Astrocyte (in vitro differentiated cells and primary cell): ENCODE measurements at regions not wholly inside any gene's neighbourhood (a gene's known extent, or its start where the extent isn't known, plus 50 kb on each side); places are given as distances from the start of the nearest gene placed in this dataset.
"Not testable (repeated sequence)": the region's sequence is repeated elsewhere in the genome, so short reads cannot be mapped to it uniquely, and the experiment has no call there.

Experiments
- DNase-seq: peaks from one replicate; pipeline ENCODE4 v3.0.0-alpha.2; 2010; ENCODE audit warnings: low read depth
- FAIRE-seq: peaks from 2 replicates; lab custom pipeline; 2011; peaks lifted over from hg19 to GRCh38; lab: Jason Lieb, UNC
- H2AFZ ChIP-seq: 2 replicates; pipeline ENCODE4 v1.6.0; 2012; ENCODE audit warnings: low read depth, low read length, inconsistent platforms
- H3K27ac ChIP-seq: 2 replicates; pipeline ENCODE4 v1.5.1; 2011; ENCODE audit warnings: low read depth, low read length, inconsistent platforms
- H3K27me3 ChIP-seq: 2 replicates; pipeline ENCODE4 v1.6.0; 2011; ENCODE audit warnings: low read length, inconsistent platforms; ENCODE audit not compliant: insufficient read depth
- H3K36me3 ChIP-seq: 2 replicates; pipeline ENCODE4 v1.5.1; 2011; ENCODE audit warnings: low read length, inconsistent platforms; ENCODE audit not compliant: insufficient read depth
- H3K4me1 ChIP-seq: 2 replicates; pipeline ENCODE4 v1.5.1; 2011; ENCODE audit warnings: low read length, inconsistent platforms; ENCODE audit not compliant: insufficient read depth
- H3K4me2 ChIP-seq: 2 replicates; pipeline ENCODE4 v1.6.0; 2012; ENCODE audit warnings: low read length, inconsistent platforms
- H3K4me3 ChIP-seq: 2 replicates; pipeline ENCODE4 v1.5.1; 2011; ENCODE audit warnings: low read depth, mild to moderate bottlenecking, low read length, inconsistent platforms; ENCODE audit not compliant: insufficient read depth
- H3K79me2 ChIP-seq: 2 replicates; pipeline ENCODE4 v1.6.0; 2012; ENCODE audit warnings: mild to moderate bottlenecking, low read length, inconsistent platforms; ENCODE audit not compliant: insufficient read depth
- H3K9ac ChIP-seq: 2 replicates; pipeline ENCODE4 v1.6.0; 2012; ENCODE audit warnings: mild to moderate bottlenecking, low read length, inconsistent platforms
- H3K9me3 ChIP-seq: 2 replicates; pipeline ENCODE4 v1.5.1; 2012; ENCODE audit warnings: low read depth, mild to moderate bottlenecking, low read length, inconsistent platforms; ENCODE audit not compliant: insufficient read depth
- H4K20me1 ChIP-seq: 2 replicates; pipeline ENCODE4 v1.6.0; 2012; ENCODE audit warnings: low read length, inconsistent platforms; ENCODE audit not compliant: insufficient read depth
- H3K27ac Mint-ChIP-seq: one replicate; pipeline ENCODE4 v1.8.0; 2021; ENCODE audit warnings: mild to moderate bottlenecking, mixed read lengths; ENCODE audit not compliant: unreplicated experiment
- H3K27me3 Mint-ChIP-seq: one replicate; pipeline ENCODE4 v1.8.0; 2021; ENCODE audit warnings: low read depth, mixed read lengths; ENCODE audit not compliant: unreplicated experiment
- H3K36me3 Mint-ChIP-seq: one replicate; pipeline ENCODE4 v1.8.0; 2021; ENCODE audit warnings: low read depth, mixed read lengths; ENCODE audit not compliant: unreplicated experiment
- H3K4me1 Mint-ChIP-seq: one replicate; pipeline ENCODE4 v1.8.0; 2021; ENCODE audit warnings: low read depth, mixed read lengths; ENCODE audit not compliant: unreplicated experiment
- H3K4me3 Mint-ChIP-seq: one replicate; pipeline ENCODE4 v1.8.0; 2021; ENCODE audit warnings: mild to moderate bottlenecking, moderate library complexity, mixed read lengths; ENCODE audit not compliant: unreplicated experiment
- H3K9me3 Mint-ChIP-seq: one replicate; pipeline ENCODE4 v1.8.0; 2021; ENCODE audit warnings: mild to moderate bottlenecking, mixed read lengths; ENCODE audit not compliant: unreplicated experiment
- EZH2 ChIP-seq: IDR thresholded peaks from 2 replicates; pipeline ENCODE4 v1.6.1; 2012; ENCODE audit warnings: mild to moderate bottlenecking, low read length, inconsistent platforms; ENCODE audit not compliant: insufficient read depth
- TF ChIP-seq, protein P1 (sequence below): IDR thresholded peaks from 2 replicates; pipeline ENCODE4 v1.5.1; 2011; ENCODE audit warnings: low read depth, mild to moderate bottlenecking, inconsistent platforms, low read length, moderate library complexity; ENCODE audit not compliant: insufficient read depth

DNA sequence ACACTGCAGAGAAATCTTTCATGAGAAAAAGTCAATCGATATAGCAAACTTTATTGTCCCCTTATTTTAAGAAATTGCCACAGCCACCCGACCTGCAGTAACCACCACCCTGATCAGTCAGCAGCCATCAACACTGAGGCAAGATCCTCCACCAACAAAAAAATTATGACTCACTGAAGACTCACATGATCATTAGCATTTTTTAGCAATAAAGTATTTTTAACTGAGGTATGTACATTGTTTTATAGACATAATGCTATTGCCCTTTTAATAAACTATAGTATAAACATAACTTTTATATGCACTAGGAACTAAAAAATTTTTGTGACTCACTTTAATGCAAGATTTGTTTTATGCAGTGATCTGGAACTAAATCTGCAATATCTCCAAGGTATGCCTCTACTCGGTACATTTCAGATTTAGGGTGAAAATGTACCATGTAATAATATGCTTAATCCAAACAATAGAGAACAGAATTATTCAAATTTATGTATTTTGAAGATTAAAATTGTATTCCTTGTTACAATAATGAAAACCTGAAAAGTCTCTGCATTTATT lies 79.2 kb upstream of the CEP126 start:
- Histone ChIP-seq H3K4me2 (no peak overlapping the region), H3K36me3 (no peaks in the 10 kb centered on the region), H3K9me3 (peaks cover 4% of the 10 kb centered on the region), H3K79me2 (no peaks in the 10 kb centered on the region), H2AFZ (no peak overlapping the region), H3K4me3 (no peak overlapping the region), H3K27me3 (no peaks in the 10 kb centered on the region), H3K9ac (no peak overlapping the region), H4K20me1 (no peaks in the 10 kb centered on the region), H3K27ac (no peak overlapping the region), H3K4me1 (no peaks in the 10 kb centered on the region)
- H3K4me1 Mint-ChIP-seq = no peaks in the 10 kb centered on the region
- H3K9me3 Mint-ChIP-seq = peaks cover 2% of the 10 kb centered on the region
- FAIRE-seq = no peak
- H3K36me3 Mint-ChIP-seq = no peaks in the 10 kb centered on the region
- DNase-seq = no peak
- TF ChIP-seq, protein P1, sequence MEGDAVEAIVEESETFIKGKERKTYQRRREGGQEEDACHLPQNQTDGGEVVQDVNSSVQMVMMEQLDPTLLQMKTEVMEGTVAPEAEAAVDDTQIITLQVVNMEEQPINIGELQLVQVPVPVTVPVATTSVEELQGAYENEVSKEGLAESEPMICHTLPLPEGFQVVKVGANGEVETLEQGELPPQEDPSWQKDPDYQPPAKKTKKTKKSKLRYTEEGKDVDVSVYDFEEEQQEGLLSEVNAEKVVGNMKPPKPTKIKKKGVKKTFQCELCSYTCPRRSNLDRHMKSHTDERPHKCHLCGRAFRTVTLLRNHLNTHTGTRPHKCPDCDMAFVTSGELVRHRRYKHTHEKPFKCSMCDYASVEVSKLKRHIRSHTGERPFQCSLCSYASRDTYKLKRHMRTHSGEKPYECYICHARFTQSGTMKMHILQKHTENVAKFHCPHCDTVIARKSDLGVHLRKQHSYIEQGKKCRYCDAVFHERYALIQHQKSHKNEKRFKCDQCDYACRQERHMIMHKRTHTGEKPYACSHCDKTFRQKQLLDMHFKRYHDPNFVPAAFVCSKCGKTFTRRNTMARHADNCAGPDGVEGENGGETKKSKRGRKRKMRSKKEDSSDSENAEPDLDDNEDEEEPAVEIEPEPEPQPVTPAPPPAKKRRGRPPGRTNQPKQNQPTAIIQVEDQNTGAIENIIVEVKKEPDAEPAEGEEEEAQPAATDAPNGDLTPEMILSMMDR = no peak
- no peak for TF ChIP-seq EZH2
- peaks cover 4% of the 10 kb centered on the region for H3K27me3 Mint-ChIP-seq
- no peak overlapping the region for H3K4me3 Mint-ChIP-seq
- H3K27ac Mint-ChIP-seq = no peak overlapping the region

DNA sequence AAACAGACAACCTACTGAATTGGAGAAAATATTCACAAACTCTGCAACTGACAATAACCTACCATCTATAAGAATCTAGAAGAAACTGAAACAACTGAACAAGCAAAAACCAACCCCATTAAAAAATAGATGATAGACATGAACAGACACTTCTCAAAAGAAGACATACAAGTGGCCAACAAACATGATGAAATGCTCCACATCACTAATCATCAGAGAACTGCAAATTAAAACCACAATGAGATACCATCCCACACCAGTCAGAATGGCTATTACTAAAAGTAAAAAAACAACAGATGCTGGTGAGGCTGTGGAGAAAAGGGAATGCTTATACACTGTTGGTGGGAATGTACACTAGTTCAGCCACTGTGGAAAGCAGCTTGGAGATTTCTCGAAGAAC lies 84.3 kb upstream of the CEP126 start:
- not testable (repeated sequence) for H3K27ac ChIP-seq, H2AFZ ChIP-seq, H4K20me1 ChIP-seq, H3K79me2 ChIP-seq, H3K9me3 ChIP-seq, H3K9ac ChIP-seq, FAIRE-seq, H3K36me3 ChIP-seq, H3K4me1 Mint-ChIP-seq, H3K9me3 Mint-ChIP-seq, H3K36me3 Mint-ChIP-seq, H3K27me3 Mint-ChIP-seq, H3K27ac Mint-ChIP-seq, H3K4me2 ChIP-seq, H3K4me3 Mint-ChIP-seq, H3K4me1 ChIP-seq, H3K4me3 ChIP-seq, H3K27me3 ChIP-seq, DNase-seq

DNA sequence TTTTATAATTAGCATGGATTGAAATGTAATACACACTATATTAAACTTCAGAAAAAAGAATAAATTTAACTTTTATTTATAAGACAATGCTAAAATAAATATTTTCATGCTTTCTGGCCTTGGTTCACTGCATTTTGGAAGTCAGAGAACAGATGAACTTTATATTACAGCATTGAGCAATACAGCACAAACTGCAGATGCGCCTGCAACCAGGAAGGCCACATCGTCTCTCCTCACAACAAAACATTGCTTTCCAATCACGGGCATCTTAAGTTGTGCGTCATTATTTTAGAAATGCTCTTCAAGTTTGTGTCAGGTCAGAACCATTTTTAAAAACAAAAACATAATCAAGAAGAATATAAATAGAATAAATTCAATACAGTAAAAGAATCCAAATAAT lies 89.3 kb upstream of the CEP126 start:
- H3K27me3 Mint-ChIP-seq = peaks cover 3% of the 10 kb centered on the region
- FAIRE-seq = no peak

More for the DNA sequence above, 89.3 kb upstream of the CEP126 start:
- H3K27ac ChIP-seq = no peak overlapping the region
- no peak overlapping the region for H3K27ac Mint-ChIP-seq
- no peaks in the 10 kb centered on the region for H3K79me2 ChIP-seq
- H3K36me3 ChIP-seq = no peaks in the 10 kb centered on the region
- H3K27me3 ChIP-seq = no peaks in the 10 kb centered on the region
- no peak overlapping the region for H2AFZ ChIP-seq
- no peaks in the 10 kb centered on the region for H3K9me3 Mint-ChIP-seq
- H3K4me3 Mint-ChIP-seq = no peak overlapping the region
- TF ChIP-seq EZH2 = no peak
- TF ChIP-seq, protein P1 = no peak
- H3K36me3 Mint-ChIP-seq = no peaks in the 10 kb centered on the region
- H3K9me3 ChIP-seq = no peaks in the 10 kb centered on the region
- H3K9ac ChIP-seq = no peak overlapping the region
- H3K4me1 ChIP-seq = no peaks in the 10 kb centered on the region
- no peak overlapping the region for H3K4me3 ChIP-seq
- DNase-seq = no peak
- H4K20me1 ChIP-seq = no peaks in the 10 kb centered on the region
- no peak overlapping the region for H3K4me2 ChIP-seq
- no peaks in the 10 kb centered on the region for H3K4me1 Mint-ChIP-seq
